H1 (cell line): ENCODE measurements at regions not wholly inside any gene's neighbourhood (a gene's known extent, or its start where the extent isn't known, plus 50 kb on each side); places are given as distances from the start of the nearest gene placed in this dataset.

ENCODE experiments used
- CTCF ChIA-PET: fragments of 300-600 bp; sonication (Branson Sonifier 250); formaldehyde crosslinking; loops from one replicate; lab custom pipeline; 2021; ENCODE audit not compliant: partially characterized antibody; lab: Charles Lee
- POLR2A ChIA-PET: fragments of 300-600 bp; sonication (Branson Sonifier 250); formaldehyde crosslinking; loops from one replicate; lab custom pipeline; 2021; ENCODE audit warnings: inconsistent platforms; ENCODE audit not compliant: partially characterized antibody; lab: Charles Lee
- DNase-seq, 2 experiments: peaks; one replicate each; pipeline versions ENCODE4 v3.0.0 to v3.0.0-alpha.2; 2010 to 2022; ENCODE audit warnings: low spot score in 2 of 2, low read depth in 1 of 2, mixed read lengths in 1 of 2
- FAIRE-seq: peaks from 2 replicates; lab custom pipeline; 2011; peaks lifted over from hg19 to GRCh38; lab: Jason Lieb, UNC
- H2AFZ ChIP-seq: 2 replicates; pipeline ENCODE4 v1.8.1; 2012; ENCODE audit warnings: low read length, inconsistent platforms
- H2AK5ac ChIP-seq: 2 replicates; pipeline ENCODE4 v1.6.1; 2013; ENCODE audit warnings: low read depth, low read length
- H2BK120ac ChIP-seq: replicated peaks from 2 replicates; pipeline ENCODE3; 2013; ENCODE audit warnings: low read depth, low read length, inconsistent platforms
- H2BK12ac ChIP-seq: 2 replicates; pipeline ENCODE4 v1.6.1; 2013; ENCODE audit warnings: low read depth, low read length
- H2BK15ac ChIP-seq: 2 replicates; pipeline ENCODE4 v1.6.1; 2013; ENCODE audit warnings: low read length
- H2BK20ac ChIP-seq: 2 replicates; pipeline ENCODE4 v1.6.1; 2013; ENCODE audit warnings: low read length
- H2BK5ac ChIP-seq: 2 replicates; pipeline ENCODE4 v1.6.1; 2013; ENCODE audit warnings: low read depth, low read length
- H3K14ac ChIP-seq: 2 replicates; pipeline ENCODE4 v1.6.1; 2013; ENCODE audit warnings: inconsistent platforms; ENCODE audit not compliant: insufficient read length
- H3K18ac ChIP-seq: 2 replicates; pipeline ENCODE4 v1.6.1; 2013; ENCODE audit warnings: low read length; ENCODE audit errors: extremely low read depth
- H3K23ac ChIP-seq: 2 replicates; pipeline ENCODE4 v1.6.1; 2013; ENCODE audit warnings: inconsistent platforms; ENCODE audit not compliant: insufficient read length
- H3K23me2 ChIP-seq: 2 replicates; pipeline ENCODE4 v1.6.1; 2013; ENCODE audit warnings: low read depth, low read length
- H3K27ac ChIP-seq: 2 replicates; pipeline ENCODE4 v1.6.1; 2011; ENCODE audit warnings: low read depth, low read length, inconsistent platforms
- H3K27me3 ChIP-seq, 4 experiments: replicated peaks in 1 of 4; 1 replicate in 1 of 4; 2 replicates in 3 of 4; pipeline versions ENCODE4 v1.6.1 to v1.8.1; 2011 to 2013; ENCODE audit warnings: low read length in 3 of 4, mild to moderate bottlenecking in 3 of 4, inconsistent platforms in 2 of 4, mixed read lengths in 2 of 4, moderate library complexity in 1 of 4; ENCODE audit not compliant: control insufficient read depth in 3 of 4, insufficient read depth in 3 of 4; ENCODE audit errors: extremely low read depth in 1 of 4
- H3K36me3 ChIP-seq, 4 experiments: 2 replicates each; pipeline versions ENCODE4 v1.6.1 to v1.8.1; 2011 to 2013; ENCODE audit warnings: mild to moderate bottlenecking in 4 of 4, low read length in 3 of 4, moderate library complexity in 2 of 4, control low read depth in 1 of 4, inconsistent platforms in 1 of 4; ENCODE audit not compliant: insufficient read depth in 4 of 4, control insufficient read depth in 2 of 4
- H3K4ac ChIP-seq: replicated peaks from 2 replicates; pipeline ENCODE3; 2013; ENCODE audit warnings: low read length, low read depth, mixed read lengths, inconsistent platforms; ENCODE audit not compliant: insufficient read length
- H3K4me1 ChIP-seq, 4 experiments: replicated peaks in 1 of 4; 1 replicate in 1 of 4; 2 replicates in 3 of 4; pipeline versions ENCODE4 v1.6.1 to v1.8.1; 2011 to 2013; ENCODE audit warnings: low read length in 3 of 4, inconsistent platforms in 2 of 4, mixed read lengths in 1 of 4; ENCODE audit not compliant: insufficient read depth in 4 of 4, control insufficient read depth in 3 of 4
- H3K4me2 ChIP-seq, 2 experiments: 2 replicates each; pipeline versions ENCODE4 v1.6.1 to v1.8.1; 2011 to 2013; ENCODE audit warnings: low read depth in 2 of 2, low read length in 2 of 2, control low read depth in 1 of 2, inconsistent platforms in 1 of 2, mild to moderate bottlenecking in 1 of 2; ENCODE audit not compliant: insufficient read depth in 1 of 2
- H3K4me3 ChIP-seq, 4 experiments: fragments of 200-600, 300-600 bp in 1 of 4; sonication (generic), shearing (Covaris generic), sonication (Bioruptor Twin) in 1 of 4; 2 replicates each; pipeline versions ENCODE4 v1.5.1 to v1.8.1; 2011 to 2016; ENCODE audit warnings: low read length in 4 of 4, low read depth in 3 of 4, control low read depth in 2 of 4, inconsistent platforms in 2 of 4, mild to moderate bottlenecking in 2 of 4, mixed read lengths in 1 of 4, moderate library complexity in 1 of 4; ENCODE audit not compliant: insufficient read depth in 2 of 4; ENCODE audit errors: extremely low read depth in 1 of 4
- H3K56ac ChIP-seq: replicated peaks from 2 replicates; pipeline ENCODE3; 2013; ENCODE audit warnings: low read depth, mild to moderate bottlenecking, mixed read lengths, low read length, inconsistent platforms; ENCODE audit not compliant: insufficient read length
- H3K79me1 ChIP-seq: 2 replicates; pipeline ENCODE4 v1.6.1; 2013; ENCODE audit warnings: low read depth, low read length, control low read depth
- H3K79me2 ChIP-seq, 2 experiments: 2 replicates each; pipeline versions ENCODE4 v1.6.1 to v1.8.1; 2012 to 2013; ENCODE audit warnings: low read length in 2 of 2, mild to moderate bottlenecking in 2 of 2, inconsistent platforms in 1 of 2; ENCODE audit not compliant: insufficient read depth in 2 of 2, control insufficient read depth in 1 of 2
- H3K9ac ChIP-seq, 4 experiments: replicated peaks in 1 of 4; 1 replicate in 1 of 4; 2 replicates in 3 of 4; pipeline versions ENCODE4 v1.6.1 to v1.8.1; 2011 to 2013; ENCODE audit warnings: low read depth in 3 of 4, low read length in 3 of 4, control low read depth in 2 of 4, mild to moderate bottlenecking in 2 of 4, moderate library complexity in 2 of 4, inconsistent platforms in 1 of 4; ENCODE audit errors: extremely low read depth in 1 of 4
- H3K9me3 ChIP-seq, 2 experiments: 2 replicates each; pipeline versions ENCODE4 v1.6.1 to v1.8.1; 2012 to 2013; ENCODE audit warnings: mild to moderate bottlenecking in 2 of 2, moderate library complexity in 2 of 2, control low read depth in 1 of 2, inconsistent platforms in 1 of 2, low read depth in 1 of 2, low read length in 1 of 2, mixed read lengths in 1 of 2; ENCODE audit not compliant: insufficient read depth in 2 of 2
- H4K20me1 ChIP-seq, 2 experiments: replicated peaks in 1 of 2; 2 replicates each; pipeline versions ENCODE3 to v1.8.1; 2011 to 2013; ENCODE audit warnings: inconsistent platforms in 2 of 2, low read length in 2 of 2, mild to moderate bottlenecking in 1 of 2; ENCODE audit not compliant: insufficient read depth in 2 of 2, control insufficient read depth in 1 of 2
- H4K5ac ChIP-seq: 2 replicates; pipeline ENCODE4 v1.6.1; 2013; ENCODE audit warnings: low read length, low read depth, mixed read lengths, inconsistent platforms; ENCODE audit not compliant: insufficient read length
- H4K8ac ChIP-seq: 2 replicates; pipeline ENCODE4 v1.8.0; 2013; ENCODE audit warnings: mild to moderate bottlenecking, moderate library complexity, low read length, inconsistent platforms; ENCODE audit not compliant: insufficient read depth; ENCODE audit errors: extremely low read depth
- H4K91ac ChIP-seq: replicated peaks from 2 replicates; pipeline ENCODE3; 2013; ENCODE audit warnings: low read length, mixed read lengths, inconsistent platforms; ENCODE audit not compliant: insufficient read length
- BCL11A ChIP-seq, 2 experiments: IDR thresholded peaks; one replicate each; pipeline ENCODE4 v1.6.1; 2011; ENCODE audit warnings: low read depth in 2 of 2, low read length in 2 of 2, mild to moderate bottlenecking in 2 of 2
- BRCA1 ChIP-seq: IDR thresholded peaks from 2 replicates; pipeline ENCODE4 v1.6.1; 2012; ENCODE audit warnings: low read depth, low read length, improper control_type of control experiment
- CBX5 ChIP-seq: fragments of 300-800, 300-1000 bp; sonication (generic); IDR thresholded peaks from 2 replicates; pipeline ENCODE4 v1.7.1; 2016; ENCODE audit warnings: antibody characterized with exemption, low read length, low read depth
- EP300 ChIP-seq, 2 experiments: IDR thresholded peaks; 1 replicate in 1 of 2; 2 replicates in 1 of 2; pipeline ENCODE4 v1.6.1; 2011 to 2012; ENCODE audit warnings: low read depth in 2 of 2, low read length in 2 of 2, mild to moderate bottlenecking in 2 of 2, borderline replicate concordance in 1 of 2, inconsistent platforms in 1 of 2, moderate library complexity in 1 of 2
- EZH2 ChIP-seq: fragments of 200-600 bp; sonication (generic); IDR thresholded peaks from 2 replicates; pipeline ENCODE4 v1.7.1; 2012; ENCODE audit warnings: low read depth, mild to moderate bottlenecking, moderate library complexity, low read length, inconsistent platforms; ENCODE audit not compliant: severe bottlenecking
- NRF1 ChIP-seq: IDR thresholded peaks from 2 replicates; pipeline ENCODE4 v1.6.1; 2011; ENCODE audit warnings: mild to moderate bottlenecking, low read depth, low read length, improper control_type of control experiment
- PHF8 ChIP-seq: fragments of 200-600 bp; sonication (generic); conservative IDR thresholded peaks from 2 replicates; pipeline ENCODE4 v1.7.1; 2012; ENCODE audit warnings: low read depth, mild to moderate bottlenecking, inconsistent platforms, low read length, moderate library complexity
- POLR2A ChIP-seq, 2 experiments: IDR thresholded peaks; 1 replicate in 1 of 2; 2 replicates in 1 of 2; pipeline ENCODE4 v1.6.1; 2011; ENCODE audit warnings: low read depth in 2 of 2, low read length in 2 of 2, mild to moderate bottlenecking in 2 of 2; ENCODE audit errors: control extremely low read depth in 1 of 2
- SUZ12 ChIP-seq: fragments of 200-600 bp; sonication (generic); IDR thresholded peaks from 2 replicates; pipeline ENCODE4 v1.6.1; 2012; ENCODE audit warnings: mild to moderate bottlenecking, inconsistent platforms, low read length, moderate library complexity, mixed read lengths
- WGBS, 2 experiments: shearing (Covaris generic) in 1 of 2; methylation state at CpG; one replicate each; pipeline versions ENCODE4 v1.1.6 to v1.1.7; 2013 to 2015; ENCODE audit warnings: low lambda C conversion rate in 2 of 2, mixed read lengths in 2 of 2, inconsistent platforms in 1 of 2, low coverage in 1 of 2, missing lambda C conversion rate in 1 of 2; ENCODE audit not compliant: insufficient replicate concordance in 2 of 2, insufficient coverage in 1 of 2, insufficient read length in 1 of 2; ENCODE audit errors: extremely low coverage in 1 of 2, missing lambda C conversion rate in 1 of 2; 5-methylcytosine and 5-hydroxymethylcytosine counted together

DNA sequence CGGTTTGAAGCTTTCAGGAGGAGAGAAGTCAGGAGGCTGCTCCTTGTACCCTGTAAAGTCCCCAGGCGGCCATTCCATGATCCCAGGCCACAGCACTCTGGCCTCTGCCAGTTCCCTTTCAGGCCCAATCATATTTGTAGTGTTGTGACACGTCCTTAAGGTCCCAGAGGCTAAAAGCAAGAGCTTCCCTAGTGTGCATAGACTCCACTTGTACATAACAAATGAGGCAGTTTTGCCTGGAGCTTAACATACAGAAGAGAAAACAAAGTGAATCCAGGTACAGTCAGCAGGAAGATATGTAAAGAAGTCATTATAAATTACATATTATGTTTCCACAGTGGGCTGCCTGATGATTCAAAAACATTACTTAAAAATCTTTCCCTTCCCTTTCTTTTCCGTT lies 81.1 kb upstream of the RPH3A start:
- H3K4me1 ChIP-seq = no peaks in the 10 kb centered on the region; a peak in 1 of 7 replicates
- 85% methylated on average over 4 of the region's 4 CpGs; no CpG with 5 or more reads in 1 of the 2 experiments for WGBS, 2 experiments
- no peak overlapping the region for H3K23ac ChIP-seq
- no peaks in the 10 kb centered on the region for H3K23me2 ChIP-seq
- no peak overlapping the region for H2BK5ac ChIP-seq
- FAIRE-seq (no peak), DNase-seq (no peak)
- H3K4me2 ChIP-seq = no peak overlapping the region
- no peaks in the 10 kb centered on the region for H3K79me2 ChIP-seq
- H2AK5ac ChIP-seq = no peak overlapping the region
- TF ChIP-seq PHF8 (no peak), BCL11A (IDR thresholded peaks at IDR 0.05; ENCODE audit: low read depth in 2 of 2, low read length in 2 of 2) (no peak), SUZ12 (no peak), POLR2A (IDR thresholded peaks at IDR 0.05; ENCODE audit: control extremely low read depth in 1 of 2, low read depth in 2 of 2, low read length in 2 of 2) (no peak), CBX5 (no peak), EZH2 (no peak), BRCA1 (no peak), NRF1 (no peak), EP300 (IDR thresholded peaks at IDR 0.05; ENCODE audit: borderline replicate concordance in 1 of 2, low read depth in 2 of 2, low read length in 2 of 2) (no peak)
- no peaks in the 10 kb centered on the region for H3K36me3 ChIP-seq
- no peak overlapping the region for H4K5ac ChIP-seq
- peak overlapping the region; percentile 58; the same call in 1 of the 2 replicates for H2AFZ ChIP-seq
- H2BK12ac ChIP-seq = no peak overlapping the region
- no peak overlapping the region for H3K27ac ChIP-seq
- H3K18ac ChIP-seq = no peak overlapping the region
- no peak overlapping the region for H3K4ac ChIP-seq
- H2BK15ac ChIP-seq = no peak overlapping the region
- H4K91ac ChIP-seq = no peak overlapping the region
- no peak overlapping the region for H3K9ac ChIP-seq
- H3K14ac ChIP-seq = no peak overlapping the region
- H3K27me3 ChIP-seq = no peaks in the 10 kb centered on the region
- H2BK20ac ChIP-seq = no peak overlapping the region
- ChIA-PET POLR2A (no interaction called here), CTCF (interaction anchor here (0.6 to 1.4 kb wide), 2 partner anchors 18 to 211 kb away, joined by 5 read pairs; no protein-coding TSS in a partner anchor)
- no peak overlapping the region for H2BK120ac ChIP-seq
- no peak overlapping the region for H3K56ac ChIP-seq
- no peaks in the 10 kb centered on the region for H4K20me1 ChIP-seq
- H4K8ac ChIP-seq = no peak overlapping the region
- no peaks in the 10 kb centered on the region for H3K79me1 ChIP-seq
- H3K9me3 ChIP-seq = no peaks in the 10 kb centered on the region
- H3K4me3 ChIP-seq = no peak overlapping the region
